GM21529 (cell line): ENCODE measurements at regions not wholly inside any gene's neighbourhood (a gene's known extent, or its start where the extent isn't known, plus 50 kb on each side); places are given as distances from the start of the nearest gene placed in this dataset.

Source experiments
- ATAC-seq: cut with Tn5 transposase; IDR thresholded peaks from one replicate; pipeline ENCODE4 v1.9.1; 2021; ENCODE audit not compliant: unreplicated experiment

DNA sequence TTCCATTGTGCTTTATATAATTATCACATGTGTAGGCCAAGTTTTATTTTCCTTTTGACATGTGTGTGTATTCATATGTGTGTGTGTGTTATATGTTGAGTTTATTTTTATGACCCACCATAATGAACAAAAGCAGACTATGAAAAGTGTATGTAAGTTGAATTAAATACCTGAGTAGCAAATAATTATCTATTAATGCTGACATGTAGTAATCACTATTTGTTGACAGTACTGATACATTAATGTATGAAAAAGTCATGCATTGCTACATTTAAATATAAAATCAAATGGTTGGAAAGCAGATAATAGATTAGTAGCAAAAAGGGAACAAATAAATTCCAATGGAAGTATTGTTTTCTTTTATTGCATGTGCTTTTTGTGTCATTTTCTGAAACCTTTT, 1948.5 kb upstream of the PCDH20 start:
- no peak for ATAC-seq

DNA sequence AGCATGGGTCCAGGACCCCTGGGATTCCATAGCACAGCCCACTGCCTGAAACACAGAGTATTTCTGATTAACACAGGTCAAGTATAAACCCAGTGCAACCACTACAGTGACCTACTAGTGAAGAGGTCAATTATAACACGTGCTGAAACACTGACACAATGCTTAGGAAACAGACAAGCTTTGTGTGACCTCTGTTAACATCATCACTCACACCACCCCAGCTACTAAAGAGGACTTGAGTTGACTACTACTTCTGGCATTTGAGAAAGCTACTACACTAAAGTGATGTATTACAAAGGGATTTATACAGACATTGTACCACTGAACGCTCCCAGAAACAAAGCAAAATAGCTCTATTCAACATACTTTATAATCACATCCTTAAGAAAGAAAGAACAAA, 1935.9 kb upstream of the PCDH20 start:
- no peak for ATAC-seq

DNA sequence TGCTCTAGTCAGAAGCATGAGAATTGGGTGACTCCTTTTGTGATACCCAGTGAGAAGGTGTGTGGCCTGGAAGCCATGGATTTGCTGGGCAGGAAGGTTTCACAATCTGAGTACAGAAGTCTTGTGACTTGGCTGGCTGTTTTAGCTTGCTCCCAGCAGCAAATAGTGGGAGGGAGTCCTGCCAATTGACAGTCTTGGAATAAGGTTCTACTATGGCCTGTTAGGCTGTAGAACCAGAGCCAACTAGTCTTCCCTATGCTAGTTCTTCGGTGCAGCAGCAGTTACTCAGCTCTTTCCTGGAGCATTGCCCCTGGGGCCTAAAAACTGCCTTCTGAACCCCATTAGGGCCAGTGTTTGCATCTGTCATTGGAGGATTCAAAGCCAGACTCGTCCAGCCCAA, 1935.4 kb upstream of the PCDH20 start:
- ATAC-seq: no peak

DNA sequence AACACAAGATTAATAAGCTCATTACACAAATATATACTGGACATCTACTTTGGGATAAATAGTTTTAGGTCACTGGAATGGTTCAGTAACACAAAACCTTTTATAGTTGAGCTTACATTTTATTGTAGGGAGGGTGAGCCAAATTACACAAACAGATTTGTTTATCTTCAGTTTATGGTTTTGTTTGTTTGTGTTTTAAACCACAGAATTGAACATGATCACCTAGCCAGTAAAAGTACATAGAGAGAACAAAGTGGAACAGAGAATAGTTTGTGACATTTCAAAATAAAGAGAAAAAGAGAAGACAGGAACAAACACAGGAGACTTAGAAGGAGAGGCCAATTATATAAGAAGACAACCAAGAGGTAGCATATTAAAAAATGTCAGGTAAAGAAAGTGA, 1930.2 kb upstream of the PCDH20 start:
- no peak for ATAC-seq

DNA sequence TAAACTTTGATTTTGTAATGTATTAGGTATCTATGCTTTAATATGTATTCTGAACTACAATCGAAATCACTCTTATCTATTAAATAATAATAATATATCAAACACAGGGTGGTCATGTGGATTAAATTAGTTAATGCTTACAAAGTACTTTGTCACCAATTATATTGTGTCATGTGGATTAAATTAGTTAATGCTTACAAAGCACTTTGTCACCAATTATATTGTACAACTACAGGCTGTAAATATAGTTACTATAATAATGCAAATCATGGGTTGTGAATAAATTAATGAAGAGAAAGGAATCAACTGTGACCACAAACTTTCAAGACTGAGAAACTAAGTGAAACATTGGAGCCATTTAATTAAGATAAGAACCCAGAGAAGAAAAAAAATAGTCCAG, 1929.1 kb upstream of the PCDH20 start:
- no peak for ATAC-seq

DNA sequence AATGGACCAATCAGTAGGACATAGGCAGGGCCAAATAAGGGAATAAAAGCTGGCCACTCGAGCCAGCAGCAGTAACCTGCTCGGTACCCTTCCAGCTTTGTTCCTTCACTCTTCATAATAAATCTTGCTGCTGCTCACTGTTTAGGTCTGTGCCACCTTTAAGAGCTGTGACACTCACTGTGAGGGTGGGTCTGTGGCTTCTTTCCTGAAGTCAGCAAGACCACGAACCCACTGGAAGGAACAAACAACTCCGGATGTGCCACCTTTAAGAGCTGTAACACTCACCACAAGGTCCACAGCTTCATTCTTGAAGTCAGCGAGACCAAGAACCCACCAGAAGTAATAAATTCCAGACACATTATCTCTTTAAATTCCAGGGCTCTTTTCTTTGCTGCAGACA, 1922.3 kb upstream of the PCDH20 start:
- ATAC-seq: no peak

DNA sequence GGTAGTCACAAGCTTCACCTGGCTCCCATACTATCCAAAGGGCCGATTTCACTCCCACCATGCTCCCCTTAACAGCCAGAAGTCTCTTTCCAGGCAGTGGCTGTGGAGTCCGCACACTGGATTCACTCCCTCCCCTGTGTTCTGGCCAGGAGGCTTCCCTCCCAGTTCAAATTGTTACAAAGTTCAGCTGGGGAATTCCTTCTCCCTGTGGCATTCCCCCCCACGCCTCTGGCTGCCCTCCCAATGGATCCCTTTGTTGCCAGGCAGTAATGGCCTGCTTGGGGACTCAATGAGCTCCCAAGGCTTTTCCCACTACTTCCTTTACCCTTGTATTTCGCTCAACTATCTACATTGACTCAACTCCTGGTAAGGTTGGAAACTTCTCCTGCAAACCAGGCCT, 1921.4 kb upstream of the PCDH20 start:
- ATAC-seq: no peak

DNA sequence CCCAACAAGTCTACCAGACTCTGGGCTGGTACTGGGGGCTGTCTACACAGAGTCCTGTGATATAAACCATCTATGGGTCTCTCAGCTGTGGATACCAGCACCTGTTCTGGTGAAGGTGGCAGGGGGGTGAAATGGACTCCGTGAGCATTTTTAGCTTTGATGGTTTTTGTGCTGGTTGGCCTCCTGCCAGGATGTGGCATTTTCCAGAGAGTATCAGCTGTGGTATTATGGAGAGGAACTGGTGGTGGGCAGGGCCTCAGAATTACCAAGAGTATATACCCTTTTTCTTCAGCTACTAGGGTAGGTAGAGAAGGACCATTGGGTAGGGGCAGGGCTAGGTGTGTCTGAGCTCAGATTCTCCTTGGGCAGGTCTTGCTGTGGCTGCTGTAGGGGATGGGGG, 1920.9 kb upstream of the PCDH20 start:
- no peak for ATAC-seq

DNA sequence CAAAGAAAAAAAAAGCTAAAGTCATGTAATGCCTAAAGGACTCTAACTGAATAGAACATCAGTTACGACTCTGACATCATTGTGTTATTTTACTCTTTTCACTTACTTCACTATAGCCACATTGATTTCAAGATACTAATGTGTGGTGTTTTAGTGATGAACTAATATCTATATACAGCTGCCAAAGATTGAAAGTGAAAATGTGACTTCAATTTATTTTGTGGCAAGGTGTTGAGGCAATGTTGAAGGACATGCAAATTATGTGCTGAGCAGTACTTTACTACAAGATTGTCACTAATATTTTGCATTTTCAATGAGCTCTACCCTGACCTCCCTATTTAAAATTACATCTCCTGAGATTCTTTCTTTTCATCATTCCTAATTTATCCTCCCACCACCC, 1911.9 kb upstream of the PCDH20 start:
- no peak for ATAC-seq

DNA sequence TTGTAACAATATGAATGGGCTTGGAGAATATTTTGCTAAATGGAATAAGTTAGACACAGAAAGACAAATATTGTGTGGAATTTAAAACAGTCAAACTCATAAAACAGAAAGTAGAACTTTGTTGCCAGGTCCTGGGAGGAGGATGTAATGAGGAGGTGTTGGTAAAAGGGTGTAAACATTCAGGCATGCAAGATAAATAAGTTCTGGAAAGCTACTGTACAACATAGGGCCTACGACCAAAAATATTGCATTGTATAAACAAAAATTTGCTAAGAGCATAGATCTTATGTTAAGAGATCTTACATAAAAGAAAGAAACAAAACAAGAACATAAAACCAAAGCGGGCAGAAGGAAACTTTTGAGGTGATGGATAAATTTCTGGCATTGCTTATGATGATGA, 1907.8 kb upstream of the PCDH20 start:
- ATAC-seq: no peak

DNA sequence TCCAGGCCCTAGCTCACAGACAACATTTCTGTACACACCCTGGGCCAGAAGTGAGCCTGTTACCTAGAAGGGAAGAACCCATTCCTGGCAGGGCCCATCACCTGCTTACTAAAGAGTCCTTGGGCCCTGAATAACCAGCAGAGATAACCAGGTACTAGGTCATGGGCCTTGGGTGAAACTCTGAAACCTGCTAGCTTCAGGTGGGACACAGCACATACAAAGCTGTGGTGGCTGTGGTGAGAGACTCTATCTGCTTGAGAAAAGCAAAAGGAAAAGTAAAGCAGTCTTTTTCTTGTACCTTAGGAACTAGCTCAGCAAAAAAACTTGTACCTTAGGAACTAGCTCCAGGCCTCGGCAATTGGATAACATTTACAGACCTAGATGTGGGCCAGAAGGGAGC, 1895.9 kb upstream of the PCDH20 start:
- ATAC-seq: no peak

DNA sequence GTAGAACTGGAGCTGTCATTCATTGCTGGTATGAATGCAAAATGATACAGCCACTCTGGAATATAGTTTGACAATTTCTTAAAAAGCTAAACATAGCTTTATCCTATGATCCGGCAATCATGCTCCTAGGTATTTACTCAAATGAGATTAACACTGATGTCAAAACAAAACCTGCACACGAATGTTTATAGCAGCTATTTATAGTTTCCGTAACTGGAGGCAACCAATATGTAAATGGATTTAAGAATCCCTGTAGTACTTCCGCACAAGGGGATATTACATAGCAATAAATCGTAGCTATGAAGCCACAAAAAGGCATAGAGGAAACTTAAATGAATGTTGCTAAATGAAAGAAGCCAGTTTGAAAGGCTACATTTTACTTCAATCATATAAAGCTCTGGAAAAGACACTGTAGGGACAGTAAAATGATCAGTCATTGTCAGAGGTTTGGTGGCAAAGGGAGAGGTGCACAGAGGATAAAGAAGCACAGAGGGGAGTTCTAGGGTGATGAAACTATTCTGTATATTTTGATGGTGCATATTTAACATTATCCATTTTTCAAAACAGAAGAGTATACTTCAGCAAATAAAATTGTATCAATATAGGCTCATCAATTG, 1893.0 kb upstream of the PCDH20 start:
- no peak for ATAC-seq

DNA sequence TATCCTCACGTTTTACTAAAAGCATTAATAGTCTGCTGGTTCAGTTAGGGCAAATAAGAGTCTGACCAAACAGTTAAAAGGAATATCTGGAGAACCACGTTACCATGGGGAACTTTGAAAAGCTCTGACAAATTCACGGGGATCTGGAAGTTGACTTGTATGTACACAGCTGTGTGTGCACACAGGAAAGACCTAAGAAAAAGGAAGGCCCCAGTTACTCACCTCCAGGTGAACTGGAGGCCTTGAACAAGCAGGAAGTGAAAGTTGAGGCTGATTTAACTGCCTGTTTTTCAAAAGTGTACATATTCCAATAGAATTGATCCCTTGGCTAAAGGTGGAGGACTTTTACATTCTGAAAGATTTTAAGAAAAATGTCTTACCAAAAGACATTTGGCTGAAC, 1891.6 kb upstream of the PCDH20 start:
- ATAC-seq: no peak

DNA sequence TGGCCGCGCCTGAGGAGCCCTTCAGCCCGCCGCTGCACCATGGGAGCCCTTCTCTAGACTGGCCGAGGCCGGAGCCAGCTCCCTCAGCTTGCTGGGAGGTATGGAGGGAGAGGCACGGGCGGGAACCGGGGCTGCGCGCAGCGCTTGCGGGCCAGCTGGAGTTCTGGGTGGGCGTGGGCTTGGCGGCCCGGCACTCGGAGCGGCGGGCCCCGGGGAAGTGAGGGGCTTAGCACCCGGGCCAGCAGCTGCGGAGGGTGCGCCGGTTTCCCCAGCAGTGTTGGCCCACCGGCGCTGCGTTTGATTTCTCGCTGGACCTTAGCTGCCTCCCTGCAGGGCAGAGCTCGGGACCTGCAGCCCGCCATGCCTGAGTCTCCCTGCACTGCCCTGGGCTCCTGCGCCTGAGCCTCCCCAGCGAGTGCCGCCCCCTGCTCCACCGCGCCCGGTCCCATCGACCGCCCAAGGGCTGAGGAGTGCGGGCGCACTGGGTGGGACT, 1890.0 kb upstream of the PCDH20 start:
- no peak for ATAC-seq

DNA sequence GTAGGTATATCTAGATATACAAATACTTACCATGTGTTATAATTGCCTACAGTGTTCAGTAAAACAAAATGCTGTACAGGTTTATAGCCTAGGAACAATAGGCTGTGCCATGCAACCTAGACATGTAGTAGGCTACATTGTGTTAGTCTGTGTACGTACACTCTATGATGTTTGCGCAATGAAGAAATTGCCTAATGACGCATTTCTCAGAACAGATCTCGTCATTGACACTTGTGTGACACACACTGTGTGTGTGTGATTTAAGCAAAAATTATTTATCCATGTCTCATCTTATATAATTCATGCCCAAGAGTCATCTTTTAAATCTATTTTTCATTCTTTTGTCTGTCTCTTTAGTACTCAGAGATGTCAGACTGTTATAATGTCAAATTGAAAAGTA, 1888.8 kb upstream of the PCDH20 start:
- ATAC-seq: no peak

DNA sequence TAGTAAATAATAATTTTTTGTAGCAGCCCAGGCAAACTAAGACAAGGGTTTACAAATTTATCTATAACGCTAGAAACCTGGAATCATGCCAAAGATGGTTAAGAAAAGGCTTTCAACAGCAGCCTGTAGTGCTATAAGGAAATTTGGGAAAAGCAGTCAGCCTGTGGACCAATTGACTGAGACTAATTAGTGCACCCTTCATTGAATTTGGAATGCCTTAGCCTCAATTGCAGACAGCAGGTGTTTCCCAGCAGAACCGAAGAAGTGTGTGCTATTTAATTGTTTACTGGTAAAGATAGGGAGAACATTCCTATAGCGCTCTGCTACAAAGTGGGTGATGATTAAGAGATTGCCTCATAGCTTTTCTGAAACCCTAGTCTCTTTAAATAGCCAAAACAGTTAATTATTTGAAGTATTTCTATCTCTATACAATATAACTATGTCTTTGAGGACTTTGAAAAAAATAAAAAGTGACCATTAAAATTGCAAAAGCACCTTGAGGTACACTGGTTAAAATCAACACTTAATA, 1884.3 kb upstream of the PCDH20 start:
- ATAC-seq: no peak

DNA sequence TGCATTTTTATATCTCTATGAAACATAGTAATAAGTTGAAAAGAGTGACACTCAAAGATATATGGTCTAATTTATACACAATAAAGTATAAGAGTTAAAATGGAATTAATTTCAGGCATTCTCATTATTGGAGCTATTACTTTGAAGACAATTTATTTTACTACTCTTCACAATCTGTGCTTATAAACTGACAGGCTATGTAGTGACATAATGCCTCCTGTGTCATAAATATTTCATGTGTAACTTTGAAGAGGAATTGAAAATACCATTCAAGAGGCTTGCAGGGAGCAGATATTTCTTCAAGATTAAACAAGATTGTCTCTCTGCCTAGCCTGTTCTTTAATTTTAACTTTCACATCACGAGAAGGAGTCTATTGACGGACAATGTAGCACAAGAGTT, 1881.5 kb upstream of the PCDH20 start:
- no peak for ATAC-seq

DNA sequence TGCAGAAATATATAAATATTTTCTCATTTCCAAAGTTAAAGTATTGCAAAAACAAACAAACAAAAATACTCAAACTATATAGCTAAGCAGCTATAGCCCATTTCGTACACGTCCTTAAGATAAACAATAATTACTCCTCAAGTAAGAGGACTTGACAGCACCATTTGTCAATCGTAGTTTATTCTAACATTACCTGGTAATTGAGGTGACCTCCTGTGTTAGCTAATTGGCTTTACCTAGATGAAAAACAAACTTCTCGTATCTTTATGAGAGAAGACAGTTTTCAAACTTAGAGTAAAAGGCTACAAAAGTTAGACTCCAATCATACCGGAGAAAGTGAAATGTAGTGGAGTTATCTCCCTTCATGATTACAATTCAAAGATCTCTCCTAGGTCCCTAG, 1876.1 kb upstream of the PCDH20 start:
- no peak for ATAC-seq

DNA sequence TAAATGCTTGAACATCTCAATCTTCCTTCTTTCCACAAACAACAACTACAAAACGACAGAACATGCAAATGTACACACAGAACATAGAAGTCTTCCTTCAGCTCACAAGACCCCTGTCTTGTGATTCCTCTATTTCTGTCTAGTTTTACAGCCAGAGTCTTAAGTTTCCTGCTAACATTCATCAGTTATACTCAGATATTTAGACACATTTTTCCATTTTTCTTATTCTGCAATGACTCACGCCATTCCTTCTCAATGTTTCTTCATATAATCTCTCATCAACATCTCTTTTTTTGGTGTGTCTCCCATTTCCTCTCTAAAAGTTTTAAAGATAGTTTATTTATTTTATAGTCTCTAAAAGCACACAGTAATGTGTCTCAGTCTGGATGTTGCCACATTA, 1872.9 kb upstream of the PCDH20 start:
- ATAC-seq: no peak

DNA sequence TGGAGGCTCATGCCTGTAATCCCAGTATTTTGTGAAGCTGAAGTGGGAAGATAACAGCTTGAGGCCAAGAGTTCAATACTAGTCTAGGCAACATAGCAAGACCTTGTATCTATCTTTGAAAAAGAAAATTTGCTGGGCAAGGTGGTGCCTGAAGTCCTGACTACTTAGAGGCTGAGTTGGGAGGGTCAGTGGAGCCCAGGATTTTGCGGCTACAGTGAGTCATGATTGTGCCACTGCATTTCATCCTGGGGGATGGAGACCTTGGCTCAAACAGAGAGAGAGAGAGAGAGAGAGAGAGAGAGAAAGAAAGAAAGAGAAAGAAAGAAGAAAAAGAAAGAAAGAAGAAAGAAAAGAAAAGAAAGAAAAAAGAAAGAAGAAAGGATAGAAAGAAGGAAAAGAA, 1872.3 kb upstream of the PCDH20 start:
- no peak for ATAC-seq

DNA sequence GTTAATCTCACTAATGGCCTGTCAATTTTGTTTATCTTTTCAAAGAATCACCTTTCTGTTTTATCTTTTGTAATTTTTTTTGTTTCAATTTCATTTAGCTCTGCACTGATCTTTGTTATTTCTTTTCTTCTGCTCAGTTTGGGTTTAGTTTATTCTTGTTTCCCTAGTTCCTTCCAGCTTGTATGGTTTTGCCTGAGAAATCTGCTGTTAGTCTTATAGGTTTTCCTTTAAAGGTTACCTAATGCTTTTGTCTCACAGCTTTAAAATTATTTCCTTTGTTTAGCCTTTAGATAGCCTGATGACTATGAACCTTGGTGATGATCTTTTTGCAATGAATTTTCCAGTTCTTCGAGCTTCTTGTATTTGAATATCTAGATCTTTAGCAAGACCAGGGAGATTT, 1869.8 kb upstream of the PCDH20 start:
- no peak for ATAC-seq

DNA sequence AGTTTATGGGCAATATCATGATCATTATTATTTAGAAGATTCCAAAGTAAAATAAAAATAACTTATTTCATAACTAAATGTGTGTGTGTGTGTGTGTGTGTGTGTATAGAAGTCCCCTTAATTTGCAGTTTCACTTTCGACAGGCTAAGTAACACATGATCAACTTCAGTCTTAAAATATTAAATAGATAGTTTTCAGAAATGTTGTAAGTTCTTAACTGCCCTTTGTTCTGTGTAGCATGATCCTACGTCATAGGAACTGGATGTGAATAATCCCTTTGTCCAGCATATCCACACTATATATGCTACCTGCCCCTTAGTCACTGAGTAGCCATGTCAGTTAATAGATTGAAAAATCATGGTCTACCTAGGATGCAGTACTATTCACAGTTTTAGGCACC, 1863.5 kb upstream of the PCDH20 start:
- no peak for ATAC-seq

DNA sequence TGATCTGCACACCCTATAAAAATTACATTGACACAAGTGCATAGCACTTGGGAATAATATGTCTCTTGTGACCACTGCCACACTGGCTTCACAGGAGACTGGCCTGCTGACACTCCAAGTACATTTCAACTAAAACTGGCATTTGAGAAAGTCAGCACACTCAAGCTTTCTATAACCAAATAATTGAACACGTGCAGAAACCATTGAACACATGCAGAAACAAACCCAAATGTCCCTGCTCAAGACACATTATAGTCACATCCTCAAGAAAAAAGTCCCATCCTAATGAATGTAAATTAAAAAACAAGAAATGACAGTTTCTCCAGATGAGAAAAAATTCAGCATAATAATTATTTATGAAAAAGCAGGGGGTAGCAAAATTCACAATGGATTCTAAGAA, 1859.1 kb upstream of the PCDH20 start:
- no peak for ATAC-seq
